HEK293T (cell line): ENCODE measurements at regions not wholly inside any gene's neighbourhood (a gene's known extent, or its start where the extent isn't known, plus 50 kb on each side); places are given as distances from the start of the nearest gene placed in this dataset.
"Not testable (repeated sequence)": the region's sequence is repeated elsewhere in the genome, so short reads cannot be mapped to it uniquely, and the experiment has no call there.

Experiments
- CTCF ChIA-PET: fragments of 350-600 bp; formaldehyde crosslinking; extraction: SDS; loops from one replicate; lab custom pipeline; 2021; ENCODE audit warnings: antibody characterized with exemption, inconsistent platforms; lab: Yijun Ruan, JAX
- POLR2A ChIA-PET: fragments of 350-600 bp; formaldehyde crosslinking; extraction: SDS; loops from one replicate; lab custom pipeline; 2020; ENCODE audit warnings: antibody characterized with exemption, inconsistent platforms; lab: Yijun Ruan, JAX
- DNase-seq: peaks from one replicate; pipeline ENCODE4 v3.0.0; 2012; ENCODE audit warnings: mixed read lengths; ENCODE audit errors: extremely low spot score
- ARNT ChIP-seq: fragments of 450-650 bp; IDR thresholded peaks from 2 replicates; pipeline ENCODE4 v1.6.1; 2017; ENCODE audit warnings: mild to moderate bottlenecking
- BHLHE40 ChIP-seq: fragments of 450-650 bp; IDR thresholded peaks from 2 replicates; pipeline ENCODE4 v1.6.1; 2016; ENCODE audit warnings: mild to moderate bottlenecking, moderate library complexity, borderline replicate concordance
- CTBP1 ChIP-seq: fragments of 450-650 bp; IDR thresholded peaks from 2 replicates; pipeline ENCODE4 v1.6.1; 2016; ENCODE audit warnings: borderline replicate concordance
- ELF4 ChIP-seq: fragments of 450-650 bp; IDR thresholded peaks from 2 replicates; pipeline ENCODE4 v1.6.1; 2017; ENCODE audit warnings: antibody characterized with exemption
- FOXA1 ChIP-seq: fragments of 450-650 bp; IDR thresholded peaks from 2 replicates; pipeline ENCODE4 v1.6.1; 2016; ENCODE audit warnings: mild to moderate bottlenecking
- FOXK2 ChIP-seq: fragments of 450-650 bp; IDR thresholded peaks from 2 replicates; pipeline ENCODE4 v1.6.1; 2016; ENCODE audit warnings: mild to moderate bottlenecking
- FOXM1 ChIP-seq: fragments of 450-650 bp; IDR thresholded peaks from 2 replicates; pipeline ENCODE4 v1.6.1; 2017; ENCODE audit warnings: mild to moderate bottlenecking, borderline replicate concordance
- HDGF ChIP-seq: fragments of 450-650 bp; IDR thresholded peaks from 2 replicates; pipeline ENCODE4 v1.6.1; 2017; ENCODE audit warnings: antibody characterized with exemption, borderline replicate concordance
- L3MBTL2 ChIP-seq: fragments of 450-650 bp; conservative IDR thresholded peaks from 2 replicates; pipeline ENCODE4 v1.6.1; 2016; ENCODE audit warnings: mild to moderate bottlenecking
- LEF1 ChIP-seq: fragments of 450-650 bp; IDR thresholded peaks from 2 replicates; pipeline ENCODE4 v1.6.1; 2017; ENCODE audit warnings: mild to moderate bottlenecking, borderline replicate concordance
- NFRKB ChIP-seq: fragments of 450-650 bp; IDR thresholded peaks from 2 replicates; pipeline ENCODE4 v1.6.1; 2016; ENCODE audit warnings: mild to moderate bottlenecking, moderate library complexity
- PKNOX1 ChIP-seq: fragments of 450-650 bp; IDR thresholded peaks from 2 replicates; pipeline ENCODE4 v1.6.1; 2016
- SP1 ChIP-seq: fragments of 450-650 bp; IDR thresholded peaks from 2 replicates; pipeline ENCODE4 v1.6.1; 2017
- SUZ12 ChIP-seq: fragments of 450-650 bp; IDR thresholded peaks from 2 replicates; pipeline ENCODE4 v1.6.1; 2016; ENCODE audit warnings: mild to moderate bottlenecking
- TARDBP ChIP-seq: fragments of 450-650 bp; IDR thresholded peaks from 2 replicates; pipeline ENCODE4 v1.6.1; 2016
- ZNF384 ChIP-seq: fragments of 450-650 bp; IDR thresholded peaks from 2 replicates; pipeline ENCODE4 v1.6.1; 2016

GRCh38 chr1:66462313-66462712 lies 71.6 kb upstream of the SGIP1 start:
- CTCF ChIA-PET, result no interaction called here
- TF ChIP-seq BHLHE40, result no peak
- TF ChIP-seq SP1, result no peak
- no peak for TF ChIP-seq LEF1
- no peak for TF ChIP-seq FOXM1
- TF ChIP-seq ZNF384, result no peak
- TF ChIP-seq TARDBP, result no peak
- no peak for TF ChIP-seq ELF4
- no peak for TF ChIP-seq SUZ12
- no peak for TF ChIP-seq L3MBTL2
- POLR2A ChIA-PET, result no interaction called here
- DNase-seq, result no peak

- no peak for TF ChIP-seq ZNF384
- DNase-seq, result no peak
- ChIA-PET POLR2A (no interaction called here), CTCF (no interaction called here)
Measured at GRCh38 chr1:66464351-66464750, 69.6 kb upstream of the SGIP1 start.

GRCh38 chr1:66464802-66465201 lies 69.2 kb upstream of the SGIP1 start:
- no peak for TF ChIP-seq FOXM1
- TF ChIP-seq PKNOX1, result no peak
- no peak for TF ChIP-seq SP1
- no peak for TF ChIP-seq BHLHE40
- TF ChIP-seq L3MBTL2, result no peak
- no peak for TF ChIP-seq CTBP1
- TF ChIP-seq SUZ12, result no peak
- ChIA-PET CTCF (no interaction called here), POLR2A (no interaction called here)
- no peak for DNase-seq

GRCh38 chr1:66466695-66467094 lies 67.3 kb upstream of the SGIP1 start:
- POLR2A ChIA-PET, DNase-seq, CTCF ChIA-PET: not testable (repeated sequence)

- TF ChIP-seq TARDBP, result no peak
- no peak for TF ChIP-seq FOXM1
- TF ChIP-seq SUZ12, result no peak
- no peak for DNase-seq
- CTCF ChIA-PET, result interaction anchor here (0.7 to 1.9 kb wide), 2 partner anchors 35 to 575 kb away, joined by 3 to 5 read pairs; no protein-coding TSS in a partner anchor
- POLR2A ChIA-PET, result no interaction called here
Measured at GRCh38 chr1:66468722-66469121, 65.2 kb upstream of the SGIP1 start.

- ChIA-PET POLR2A (no interaction called here), CTCF (interaction anchor here (1.1 kb wide), 1 partner anchor 28 kb away, joined by 3 read pairs; no protein-coding TSS in a partner anchor)
- TF ChIP-seq BHLHE40, result no peak
- no peak for TF ChIP-seq TARDBP
- TF ChIP-seq SP1, result no peak
- no peak for TF ChIP-seq CTBP1
- TF ChIP-seq ELF4, result no peak
- no peak for TF ChIP-seq FOXA1
- TF ChIP-seq LEF1, result no peak
- TF ChIP-seq SUZ12, result no peak
- TF ChIP-seq FOXK2, result no peak
- TF ChIP-seq HDGF, result no peak
- TF ChIP-seq NFRKB, result no peak
- no peak for TF ChIP-seq ZNF384
- no peak for TF ChIP-seq FOXM1
- no peak for TF ChIP-seq L3MBTL2
- no peak for TF ChIP-seq ARNT
- no peak for TF ChIP-seq PKNOX1
- DNase-seq, result no peak
Measured at GRCh38 chr1:66475940-66476339, 58.0 kb upstream of the SGIP1 start.

- ChIA-PET POLR2A (no interaction called here), CTCF (interaction anchor here (1.1 kb wide), 1 partner anchor 27 kb away, joined by 3 read pairs; no protein-coding TSS in a partner anchor)
- TF ChIP-seq FOXA1, result no peak
- no peak for TF ChIP-seq SUZ12
- no peak for TF ChIP-seq HDGF
- TF ChIP-seq PKNOX1, result no peak
- TF ChIP-seq BHLHE40, result no peak
- TF ChIP-seq ELF4, result no peak
- TF ChIP-seq TARDBP, result no peak
- TF ChIP-seq NFRKB, result no peak
- TF ChIP-seq FOXM1, result no peak
- no peak for TF ChIP-seq LEF1
- TF ChIP-seq CTBP1, result no peak
- TF ChIP-seq FOXK2, result no peak
- no peak for DNase-seq
Measured at GRCh38 chr1:66476774-66477173, 57.2 kb upstream of the SGIP1 start.

GRCh38 chr1:66478116-66478515 lies 55.8 kb upstream of the SGIP1 start:
- ChIA-PET CTCF (no interaction called here), POLR2A (no interaction called here)
- DNase-seq, result no peak
- TF ChIP-seq LEF1 (no peak), BHLHE40 (no peak), ZNF384 (no peak), FOXM1 (no peak), SP1 (no peak), FOXK2 (no peak), TARDBP (no peak), PKNOX1 (no peak), ELF4 (no peak), L3MBTL2 (no peak)
